ENCODE measurements at regions not wholly inside any gene's neighbourhood (a gene's known extent, or its start where the extent isn't known, plus 50 kb on each side); places are given as distances from the start of the nearest gene placed in this dataset.

GRCh38 chr12:84201976-84202375, 710.6 kb downstream of the SLC6A15 start:
- TF ChIP-seq ZNF792 (tag by site-specific recombination; IDR thresholded peaks at IDR 0.05) (no peak), ELK4 (IDR thresholded peaks at IDR 0.05; ENCODE audit: borderline replicate concordance, low read depth, low read length) (no peak), ZNF157 (tag by site-specific recombination; IDR thresholded peaks at IDR 0.05) (no peak)
